HG02642 (cell line): ENCODE measurements at regions not wholly inside any gene's neighbourhood (a gene's known extent, or its start where the extent isn't known, plus 50 kb on each side); places are given as distances from the start of the nearest gene placed in this dataset.
"Not testable (repeated sequence)": the region's sequence is repeated elsewhere in the genome, so short reads cannot be mapped to it uniquely, and the experiment has no call there.

Experiments used
- ATAC-seq: cut with Tn5 transposase; IDR thresholded peaks from one replicate; pipeline ENCODE4 v1.9.1; 2021; ENCODE audit warnings: mild to moderate bottlenecking; ENCODE audit not compliant: unreplicated experiment, poor library complexity

DNA sequence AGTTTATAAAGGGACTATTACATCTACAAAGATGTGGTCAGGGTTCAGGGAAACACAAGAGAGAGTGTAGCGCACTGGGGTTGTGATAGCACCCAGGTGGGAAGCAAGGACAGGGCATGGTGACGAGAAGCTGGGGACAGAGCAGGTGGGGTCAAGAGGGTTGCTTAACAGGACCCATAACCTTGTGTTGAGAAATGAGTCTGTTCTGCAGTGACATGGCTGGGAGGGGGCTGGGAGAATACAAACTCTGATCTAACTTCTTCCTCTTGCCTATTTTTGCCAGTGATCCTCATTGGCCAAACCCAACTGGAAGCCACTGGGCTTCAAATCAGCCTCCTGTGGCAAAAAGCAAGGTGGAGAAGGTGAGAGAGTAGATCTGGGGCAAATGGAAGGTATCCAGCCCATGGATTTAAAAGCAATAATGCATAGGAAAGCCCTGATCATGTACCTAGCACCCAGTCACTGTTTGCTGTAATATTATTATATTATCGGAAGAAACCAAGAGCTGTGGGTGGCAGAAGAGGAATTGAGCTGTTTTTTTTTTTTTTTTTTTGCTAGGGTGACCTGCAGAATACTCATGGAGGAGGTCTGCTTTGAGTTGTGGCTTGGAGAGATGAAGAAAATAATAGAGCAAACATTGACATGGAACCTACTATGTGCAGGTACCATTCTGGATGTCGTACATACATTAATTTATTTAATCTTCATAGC, 76.9 kb upstream of the ZFHX3 start:
- no peak for ATAC-seq

DNA sequence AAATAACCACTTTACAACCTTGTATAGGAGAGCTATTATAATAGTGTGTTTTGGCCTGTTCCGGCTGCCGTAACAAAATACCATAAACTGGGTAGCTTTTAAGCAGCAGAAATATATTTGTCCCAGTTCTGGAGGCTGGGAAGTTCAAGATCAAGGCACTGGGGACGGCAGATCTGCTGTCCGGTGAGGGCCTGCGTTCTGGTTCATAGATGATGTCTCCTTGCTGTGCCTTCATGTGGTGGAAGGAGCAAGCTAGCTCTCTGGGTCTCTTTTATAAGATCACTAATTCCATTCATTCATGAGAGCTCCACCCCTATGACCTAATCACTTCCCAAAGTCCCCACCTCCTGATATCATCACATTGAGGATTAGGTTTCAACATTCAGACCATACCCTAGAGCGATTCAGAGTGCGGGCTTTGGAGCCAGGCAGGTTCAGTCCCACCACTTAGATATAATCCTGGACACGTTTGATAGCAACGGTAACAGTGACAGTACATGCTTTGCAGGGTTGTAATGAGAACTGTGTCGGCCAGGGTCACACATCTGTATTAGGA, 76.2 kb upstream of the ZFHX3 start:
- no peak for ATAC-seq

DNA sequence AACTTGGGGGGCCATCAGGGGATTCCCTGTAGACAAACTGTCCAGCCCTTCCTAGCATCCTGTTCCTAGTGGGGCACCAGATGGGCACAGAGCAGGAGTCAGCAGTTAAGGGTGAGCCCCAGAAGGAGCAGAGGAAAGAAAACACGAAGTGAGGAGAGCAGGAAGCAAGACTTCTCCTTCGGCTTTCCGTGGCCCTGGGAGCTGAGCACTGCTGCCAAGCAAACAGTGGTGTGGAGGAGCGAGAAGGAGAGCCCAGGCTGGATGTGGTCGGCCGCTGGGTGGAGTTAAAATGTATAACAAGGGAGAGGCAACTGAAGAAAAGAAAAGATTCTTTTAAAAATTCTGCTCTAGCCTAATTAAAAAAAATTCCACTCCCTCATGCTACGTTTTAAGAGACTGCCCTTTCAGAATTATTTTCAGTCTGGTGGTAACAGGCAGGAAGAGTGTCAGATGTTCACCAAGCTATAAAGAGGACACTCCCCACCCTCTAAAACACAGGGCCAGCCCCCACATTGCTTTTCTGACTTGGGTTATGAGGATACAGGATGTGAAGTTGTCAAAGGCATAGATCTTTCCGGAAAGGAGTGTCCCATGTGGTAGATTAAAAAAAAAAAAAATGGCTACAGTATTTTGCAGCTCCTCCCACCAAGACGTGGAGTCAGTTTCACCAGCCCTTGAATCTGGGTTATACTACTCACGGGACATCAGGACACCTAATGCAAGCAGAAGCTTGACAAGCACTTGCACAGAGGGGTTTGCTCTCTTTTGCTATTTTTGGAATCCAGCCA, 74.9 kb upstream of the ZFHX3 start:
- ATAC-seq, result no peak

DNA sequence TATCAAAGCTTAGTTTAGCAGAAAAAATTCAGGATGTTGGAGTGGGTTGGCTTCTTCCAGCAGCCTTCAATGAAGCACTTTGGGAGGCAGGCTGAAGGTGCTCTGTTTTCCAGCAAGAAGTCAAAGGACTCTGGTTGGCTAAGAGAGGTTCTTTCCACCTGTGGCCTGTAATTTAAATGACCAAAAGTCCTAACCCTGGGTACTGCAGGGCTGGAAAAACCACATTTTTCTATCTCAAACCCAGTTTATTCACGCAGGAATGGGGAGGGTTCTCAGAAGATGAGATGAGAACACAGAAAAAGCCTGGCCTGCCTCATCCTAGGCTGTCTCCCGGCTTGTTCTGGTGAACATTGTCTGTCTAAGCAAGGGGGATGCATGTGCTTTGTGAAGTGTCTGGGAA, 68.6 kb upstream of the ZFHX3 start:
- no peak for ATAC-seq

DNA sequence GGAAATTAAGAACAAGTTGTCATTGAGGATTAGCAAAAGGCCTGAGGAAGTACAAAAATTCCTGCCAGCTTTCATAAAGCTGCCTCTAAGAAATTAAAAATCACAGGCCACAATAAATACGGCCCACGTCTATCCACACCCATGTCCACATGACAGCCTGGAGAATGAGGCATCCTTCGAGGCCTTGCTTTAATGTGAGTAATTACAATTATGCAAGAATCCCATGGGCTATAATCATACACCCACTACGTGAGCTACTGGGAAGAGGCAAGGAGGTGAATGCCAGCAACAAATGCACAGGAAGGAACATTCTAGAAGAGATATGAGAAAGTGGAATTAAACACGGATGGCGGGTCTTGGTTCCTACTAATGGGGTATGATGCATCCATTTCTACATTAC, 65.4 kb upstream of the ZFHX3 start:
- ATAC-seq, result no peak

DNA sequence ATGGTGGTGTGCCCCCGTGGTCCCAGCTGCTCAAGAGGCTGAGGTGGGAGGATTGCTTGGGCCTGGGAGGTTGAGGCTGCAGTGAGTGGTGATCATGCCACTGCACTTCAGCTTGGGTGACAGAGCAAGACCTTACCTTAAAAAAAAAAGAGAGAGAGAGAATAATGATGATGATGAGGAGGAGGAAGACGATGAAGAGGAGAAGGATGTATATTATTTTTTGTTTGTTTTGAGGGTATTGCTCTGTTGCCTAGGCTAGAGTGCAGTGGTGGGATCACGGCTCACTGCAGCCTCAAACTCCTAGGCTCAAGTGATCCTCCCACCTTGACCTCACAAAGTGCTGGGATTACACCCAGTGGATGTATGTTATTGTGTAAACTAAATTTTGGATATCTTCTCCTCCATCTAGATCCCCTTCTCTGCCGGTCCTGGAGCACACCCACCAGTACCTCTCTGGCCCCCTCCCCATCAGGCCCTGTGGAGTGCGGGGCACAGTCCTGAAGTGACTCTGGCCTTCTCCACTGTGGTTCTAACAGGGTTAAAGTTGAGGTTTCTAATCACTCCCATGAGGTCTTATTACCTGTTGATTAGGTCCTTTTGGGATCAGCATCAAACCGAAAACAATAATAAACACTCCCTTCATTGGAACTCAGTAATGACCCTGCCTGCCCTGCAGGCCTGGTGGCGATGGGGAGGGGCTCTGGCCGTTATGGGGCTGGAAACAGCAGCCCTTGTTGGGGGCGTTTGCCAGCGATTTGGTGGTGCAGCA, 60.5 kb upstream of the ZFHX3 start:
- ATAC-seq, result no peak

DNA sequence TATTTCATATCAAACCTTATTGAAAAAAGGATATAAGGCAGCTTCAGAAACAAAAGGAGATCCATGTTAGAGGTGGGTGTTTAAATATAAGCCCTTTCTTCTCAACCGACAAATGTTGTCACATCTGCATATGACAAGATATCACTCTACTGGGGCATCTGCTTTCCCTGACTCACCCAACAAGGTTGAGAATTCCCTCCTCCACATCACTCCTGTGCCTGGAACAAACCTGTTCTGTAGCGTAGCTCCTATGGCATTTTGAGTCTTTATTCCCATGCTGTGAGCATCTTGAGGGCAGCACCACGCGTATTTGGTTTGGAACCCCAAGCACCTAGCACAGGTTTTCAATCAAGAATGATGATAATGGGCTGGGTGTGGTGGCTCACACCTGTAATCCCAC, 59.4 kb upstream of the ZFHX3 start:
- no peak for ATAC-seq

DNA sequence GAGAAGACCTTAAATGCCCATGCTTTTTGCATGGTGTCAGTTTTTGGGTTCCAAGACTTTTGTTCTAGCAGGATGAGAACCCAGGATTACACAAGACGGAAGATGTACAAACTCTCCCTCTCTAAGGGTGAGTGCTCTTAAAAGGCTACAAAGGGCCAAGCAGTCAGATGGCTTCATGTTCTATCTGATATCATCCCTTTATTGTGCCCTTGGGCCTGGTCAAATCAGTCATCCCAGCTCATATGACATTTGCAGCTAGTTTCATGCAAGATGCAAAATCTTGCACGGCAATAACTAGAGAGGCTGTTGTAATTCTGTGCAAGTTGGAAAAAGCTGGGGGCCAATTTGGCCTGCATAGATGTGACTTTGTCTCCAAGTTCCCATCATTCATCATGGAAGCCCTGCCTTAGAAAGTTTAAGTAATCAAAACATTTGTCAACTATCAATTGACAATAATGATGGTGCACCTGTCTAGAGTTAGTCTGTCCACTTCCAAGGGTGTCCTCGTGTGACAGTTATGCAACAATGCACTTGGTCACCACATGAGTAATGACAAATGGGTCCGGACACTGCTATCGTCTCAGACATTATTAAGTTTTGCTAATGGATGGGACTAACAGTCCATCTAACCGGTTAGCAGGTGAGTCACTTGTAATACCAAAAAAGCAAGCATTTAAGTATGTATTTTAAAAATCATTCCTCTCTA, 58.6 kb upstream of the ZFHX3 start:
- ATAC-seq, result no peak

DNA sequence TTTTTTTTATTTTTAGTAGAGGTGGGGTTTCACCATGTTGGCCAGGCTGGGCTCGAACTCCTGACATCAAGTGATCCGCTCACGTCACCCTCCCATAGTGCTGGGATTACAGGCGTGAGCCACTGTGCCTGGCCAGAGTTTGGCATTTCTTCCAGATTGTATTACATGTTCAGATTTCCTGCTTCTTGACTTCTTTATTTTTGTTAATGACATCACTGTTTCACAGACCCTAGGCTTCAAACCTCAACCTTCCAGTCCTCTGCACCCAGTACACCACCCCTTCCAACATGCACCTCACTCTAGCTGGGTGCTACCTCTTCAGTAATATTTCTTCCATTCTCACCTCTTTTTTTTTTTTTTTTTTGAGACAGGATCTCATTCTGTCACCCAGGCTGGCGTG, 53.6 kb upstream of the ZFHX3 start:
- no peak for ATAC-seq

DNA sequence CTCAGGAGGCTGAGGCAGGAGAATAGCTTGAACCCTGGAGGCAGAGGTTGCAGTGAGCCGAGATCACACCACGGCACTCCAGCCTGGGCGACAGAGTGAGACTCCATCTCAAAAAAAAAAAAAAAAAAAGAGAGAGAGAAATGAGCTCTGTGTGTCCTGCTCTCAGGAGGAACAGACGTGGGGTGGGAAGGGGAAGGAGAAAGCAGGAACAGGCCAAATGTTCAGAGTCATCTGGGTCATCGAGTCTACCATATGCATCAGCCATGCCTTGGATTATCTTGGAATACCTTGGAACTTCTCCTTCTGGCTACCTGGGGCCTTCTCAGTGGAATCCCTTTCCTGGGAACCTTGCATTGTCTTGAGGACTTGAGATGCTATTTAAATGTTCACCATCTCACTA, 51.7 kb upstream of the ZFHX3 start:
- ATAC-seq, result not testable (repeated sequence)
